UCSD-AML1 (cell line): ENCODE measurements at regions not wholly inside any gene's neighbourhood (a gene's known extent, or its start where the extent isn't known, plus 50 kb on each side); places are given as distances from the start of the nearest gene placed in this dataset.

Experiments
- DNase-seq: peaks from one replicate; lab custom pipeline; 2025; ENCODE audit not compliant: unreplicated experiment; lab: John Stamatoyannopoulos, UW

DNA sequence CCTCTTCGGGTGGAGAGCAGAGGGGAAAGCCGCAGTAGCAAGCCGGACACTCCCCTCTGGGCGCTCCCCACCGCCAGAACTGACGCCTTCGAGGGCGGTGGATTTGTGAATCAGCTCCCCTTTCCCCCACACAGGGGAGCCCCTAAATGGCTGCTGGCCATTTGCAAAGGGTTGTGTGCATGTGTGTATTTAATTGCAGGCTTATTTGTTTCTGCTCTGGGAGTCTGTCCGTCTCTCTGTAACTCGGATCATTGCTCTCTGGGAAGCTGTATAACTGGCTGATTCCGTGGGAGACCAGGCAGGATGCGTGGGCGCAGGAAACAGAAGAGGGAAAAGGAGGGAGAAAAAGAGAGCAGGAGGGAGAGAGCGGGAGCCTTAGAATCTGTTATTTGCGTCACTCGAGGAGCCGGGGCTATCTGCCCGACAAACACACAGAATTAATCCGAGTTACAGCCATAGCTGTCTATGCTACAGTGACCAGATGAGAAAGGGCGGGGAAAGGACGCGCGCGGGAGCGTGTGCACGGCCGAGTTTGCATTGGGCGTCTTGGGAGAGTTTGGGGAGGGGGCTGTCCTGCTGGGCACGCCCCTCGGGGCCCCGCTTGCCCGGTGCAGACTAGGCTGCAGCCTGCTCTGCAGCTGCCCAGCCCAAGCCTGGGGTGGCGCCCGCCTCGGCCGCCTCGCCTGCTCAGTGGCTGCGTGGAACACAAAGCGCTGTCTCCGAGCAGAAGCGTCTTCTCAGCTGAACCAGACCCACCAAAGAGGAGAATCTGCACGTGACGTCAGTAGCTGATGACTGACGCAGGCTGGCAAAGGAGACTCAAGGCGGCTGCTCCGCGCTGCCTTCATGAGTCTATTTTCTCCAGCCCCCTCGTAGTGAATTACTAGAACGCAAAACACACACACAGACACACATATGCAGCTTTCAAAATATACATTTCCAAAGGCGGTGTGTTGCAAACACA is 105.3 kb upstream of the HSD17B12 start:
- no peak for DNase-seq

GRCh38 chr11:43575913-43576310 is 104.6 kb upstream of the HSD17B12 start:
- DNase-seq, result no peak

- DNase-seq, result no peak
Measured at GRCh38 chr11:43576320-43576802, 104.2 kb upstream of the HSD17B12 start.

GRCh38 chr11:43576803-43577521 is 103.6 kb upstream of the HSD17B12 start:
- DNase-seq, result no peak

GRCh38 chr11:43577566-43578264 is 102.8 kb upstream of the HSD17B12 start:
- DNase-seq, result no peak

DNA sequence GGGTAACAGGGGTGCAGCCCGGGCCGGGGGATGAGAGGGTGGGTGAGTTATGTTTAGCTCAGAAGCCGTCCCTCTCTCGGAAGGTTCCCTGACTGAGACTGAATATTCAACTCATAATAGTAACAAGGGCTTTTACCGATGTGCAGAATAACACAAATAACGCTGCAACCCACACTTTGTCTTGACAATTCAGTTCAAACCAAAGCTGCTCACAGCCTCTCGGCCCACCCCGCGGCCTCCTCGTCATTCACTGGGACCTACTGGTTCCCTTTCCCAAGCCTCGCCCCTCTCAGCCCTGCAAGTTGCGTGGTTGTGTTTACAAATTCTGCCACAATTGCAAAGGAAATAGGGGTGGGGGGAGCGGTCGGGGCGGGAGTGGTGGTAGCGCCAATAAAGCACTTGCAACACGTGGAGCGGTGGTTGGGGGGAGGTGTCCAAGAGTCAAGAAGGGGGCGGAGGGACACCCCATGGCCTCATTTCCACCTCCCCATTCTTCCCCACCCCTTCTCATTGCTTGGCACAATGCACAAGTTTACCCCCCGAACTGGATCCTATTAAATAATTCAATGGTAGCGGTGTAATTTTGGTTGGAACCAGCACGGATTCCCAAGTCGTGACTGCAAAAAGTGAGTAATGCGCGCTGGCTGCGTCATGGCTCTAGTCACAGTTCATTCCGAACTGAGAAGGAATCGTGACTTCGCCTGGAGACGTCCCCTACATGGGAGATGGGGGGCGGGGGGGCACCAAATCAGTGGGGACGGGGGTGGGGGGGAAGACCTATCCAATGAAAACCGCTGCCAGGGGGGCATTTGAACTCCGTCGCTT is 102.0 kb upstream of the HSD17B12 start:
- no peak for DNase-seq

DNA sequence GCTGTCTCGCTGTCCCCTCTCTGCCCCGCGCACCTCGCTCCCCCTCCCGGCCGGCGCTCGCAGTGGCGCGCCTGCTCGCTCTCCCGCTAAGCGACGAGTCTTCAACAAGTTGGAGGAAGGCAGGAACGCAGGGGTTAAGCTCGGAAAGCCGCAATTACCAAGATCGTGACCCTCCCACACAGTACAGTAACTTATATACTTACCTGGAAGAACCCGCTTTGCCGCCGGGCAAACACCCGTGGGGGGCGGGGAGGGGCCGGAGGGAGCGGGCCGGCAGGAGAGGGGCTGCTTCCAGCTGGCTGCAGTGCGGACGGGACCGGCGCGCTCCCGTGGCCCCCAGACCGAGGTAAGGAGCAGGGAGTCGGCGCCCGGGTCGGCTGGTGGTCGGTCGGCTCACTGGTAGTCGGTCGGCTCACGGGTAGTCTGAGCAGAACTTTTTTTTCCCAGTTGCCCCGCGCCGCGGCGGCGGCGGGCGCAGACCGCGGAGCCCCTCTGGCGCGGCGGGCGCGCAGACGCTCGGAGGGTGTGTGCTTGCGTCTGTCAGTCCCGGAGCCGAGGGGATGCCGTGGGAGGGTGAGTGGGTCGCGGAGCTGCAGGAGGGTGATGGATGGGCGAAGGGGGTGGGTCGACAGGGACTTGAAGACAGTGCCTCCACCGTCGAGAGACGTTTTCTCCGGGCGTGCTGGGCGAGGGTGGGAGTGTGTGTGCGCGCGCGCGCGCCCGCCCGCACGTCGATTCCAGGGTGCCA is 101.2 kb upstream of the HSD17B12 start:
- peak; percentile 42 for DNase-seq

GRCh38 chr11:43579919-43580276 is 100.6 kb upstream of the HSD17B12 start:
- no peak for DNase-seq

- DNase-seq, result no peak
Measured at GRCh38 chr11:43580735-43581369, 99.7 kb upstream of the HSD17B12 start.

- no peak for DNase-seq
Measured at GRCh38 chr11:43581370-43582023, 99.0 kb upstream of the HSD17B12 start.

GRCh38 chr11:43582024-43582862 is 98.3 kb upstream of the HSD17B12 start:
- DNase-seq, result no peak

GRCh38 chr11:43582863-43583462 is 97.6 kb upstream of the HSD17B12 start:
- no peak for DNase-seq

GRCh38 chr11:43583548-43583947 is 97.0 kb upstream of the HSD17B12 start:
- no peak for DNase-seq

GRCh38 chr11:43585877-43586608 is 94.5 kb upstream of the HSD17B12 start:
- DNase-seq, result no peak

GRCh38 chr11:43589601-43590250 is 90.8 kb upstream of the HSD17B12 start:
- no peak for DNase-seq

GRCh38 chr11:43601511-43601910 is 79.0 kb upstream of the HSD17B12 start:
- no peak for DNase-seq
